Head of caudate nucleus (tissue), 42 donors: ENCODE measurements at regions not wholly inside any gene's neighbourhood (a gene's known extent, or its start where the extent isn't known, plus 50 kb on each side); places are given as distances from the start of the nearest gene placed in this dataset.
"Not testable (repeated sequence)": the region's sequence is repeated elsewhere in the genome, so short reads cannot be mapped to it uniquely, and the experiment has no call there.

Source experiments
- DNase-seq, 42 donors: peaks; one replicate each; pipeline versions ENCODE4 v3.0.0 to v3.0.0-alpha.2; 2020 to 2021; ENCODE audit warnings: mixed read lengths in 7 of 42
- intact Hi-C: fragments of 100-400 bp; cut with DNase I; formaldehyde crosslinking; loops from one replicate; pipeline ENCODE4 v1.15.0; 2022

- intact Hi-C loops: no loop called here
- no peak for DNase-seq
Measured at GRCh38 chr12:86658303-86658702, 402.1 kb upstream of the MGAT4C start.

DNA sequence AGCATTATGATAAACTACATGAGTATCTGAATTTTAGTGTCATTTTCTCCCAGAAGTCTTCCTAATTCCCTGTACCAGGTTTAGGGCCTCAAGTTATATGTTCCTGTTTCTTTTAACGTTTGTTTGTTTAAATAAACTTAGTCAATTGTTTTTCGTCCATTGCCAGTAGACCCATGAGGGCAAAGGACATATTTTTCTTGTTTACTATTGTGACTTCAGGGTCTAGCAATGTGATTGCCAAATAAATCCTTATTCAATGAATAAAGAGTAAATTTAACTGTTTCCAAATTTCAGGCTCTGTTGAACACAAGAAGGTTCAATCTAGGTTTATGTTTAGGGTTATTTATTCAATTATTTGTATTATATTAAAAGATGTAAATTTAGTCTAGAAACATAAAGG is 391.6 kb upstream of the MGAT4C start:
- intact Hi-C loops: no loop called here
- no peak for DNase-seq

DNA sequence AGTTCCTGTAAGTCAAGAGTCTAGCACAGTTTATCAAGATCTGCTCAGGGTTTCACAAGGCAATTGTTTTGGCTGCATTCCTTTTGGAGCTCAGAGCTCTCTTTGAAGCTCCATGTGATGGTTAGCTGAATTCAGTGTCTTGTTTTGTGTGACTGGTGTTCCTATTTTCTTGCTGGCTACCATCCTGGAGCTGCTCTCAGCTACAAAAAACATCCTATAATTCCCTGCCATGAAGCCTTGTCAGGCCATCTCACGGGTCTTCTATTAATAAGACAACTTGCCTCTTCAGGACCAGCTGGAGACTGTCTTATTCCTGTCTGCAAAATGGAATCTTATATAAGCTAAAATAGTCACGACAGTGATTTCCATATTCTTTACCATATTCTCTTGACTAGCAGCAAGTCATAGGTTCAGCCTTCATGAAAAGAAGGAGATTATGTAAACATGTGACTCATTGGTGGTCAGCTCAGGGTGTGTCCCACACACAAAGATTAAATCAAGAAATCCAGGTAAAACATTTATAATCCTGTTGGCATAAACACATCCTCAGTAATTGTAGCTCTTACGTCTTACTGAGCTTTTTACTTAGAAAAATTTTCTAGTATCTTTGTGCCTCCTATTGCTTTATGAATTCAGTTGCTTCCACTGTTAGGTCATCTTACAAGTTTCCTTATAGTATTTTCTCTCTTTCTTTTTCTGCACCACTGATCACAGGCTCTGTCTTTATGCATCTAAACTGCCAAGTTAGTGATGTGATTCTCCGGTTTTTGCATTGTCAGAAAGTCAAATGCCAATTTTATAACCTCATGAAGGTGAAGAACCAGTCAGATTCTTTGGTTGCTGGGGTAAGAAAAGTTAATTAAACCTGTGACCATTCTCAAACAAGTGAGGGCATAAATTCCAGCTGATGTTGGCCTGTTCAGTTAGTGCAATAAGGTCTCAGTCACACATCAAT is 378.5 kb upstream of the MGAT4C start:
- intact Hi-C loops: no loop called here
- DNase-seq: no peak

DNA sequence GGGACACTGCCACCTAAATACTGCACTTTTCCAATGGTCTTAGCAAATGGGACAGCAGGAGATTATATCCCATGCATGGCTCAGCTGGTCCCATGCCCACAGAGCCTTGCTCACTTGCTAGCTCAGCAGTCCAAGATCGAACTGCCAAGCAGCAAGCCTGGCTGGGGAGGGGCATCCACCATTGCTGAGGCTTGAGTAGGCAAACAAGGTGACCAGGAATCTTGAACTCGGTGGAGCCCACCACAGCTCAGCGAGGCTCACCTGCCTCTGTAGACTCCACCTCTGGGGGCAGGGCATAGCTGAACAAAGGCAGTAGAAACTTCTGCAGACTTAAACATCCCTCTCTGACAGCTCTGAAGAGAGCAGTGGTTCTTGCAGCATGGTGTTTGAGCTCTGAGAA is 370.8 kb upstream of the MGAT4C start:
- intact Hi-C loops: no loop called here
- DNase-seq: no peak

GRCh38 chr12:86623267-86623666 is 367.1 kb upstream of the MGAT4C start:
- intact Hi-C loops: no loop called here
- no peak for DNase-seq

GRCh38 chr12:86621957-86622356 is 365.8 kb upstream of the MGAT4C start:
- intact Hi-C loops: no loop called here
- DNase-seq: no peak

DNA sequence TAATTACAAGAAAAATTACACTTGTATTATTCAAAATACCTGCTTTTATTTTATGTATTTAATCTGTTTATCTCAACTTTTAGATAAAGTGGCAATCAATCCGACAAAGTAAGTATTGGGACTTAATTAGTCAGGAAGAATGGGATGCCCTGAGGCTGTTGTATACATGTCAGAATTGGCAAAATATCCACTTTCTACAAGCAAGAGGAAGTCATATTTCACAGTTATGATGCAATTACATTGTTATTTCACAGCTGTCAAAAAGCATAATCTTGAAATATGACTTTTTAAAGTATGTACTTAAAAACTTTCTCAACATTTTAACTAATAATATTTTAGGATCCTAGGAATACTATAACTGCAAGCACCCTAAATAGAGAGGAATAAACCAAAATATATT is 357.1 kb upstream of the MGAT4C start:
- intact Hi-C loops: no loop called here
- DNase-seq: no peak

DNA sequence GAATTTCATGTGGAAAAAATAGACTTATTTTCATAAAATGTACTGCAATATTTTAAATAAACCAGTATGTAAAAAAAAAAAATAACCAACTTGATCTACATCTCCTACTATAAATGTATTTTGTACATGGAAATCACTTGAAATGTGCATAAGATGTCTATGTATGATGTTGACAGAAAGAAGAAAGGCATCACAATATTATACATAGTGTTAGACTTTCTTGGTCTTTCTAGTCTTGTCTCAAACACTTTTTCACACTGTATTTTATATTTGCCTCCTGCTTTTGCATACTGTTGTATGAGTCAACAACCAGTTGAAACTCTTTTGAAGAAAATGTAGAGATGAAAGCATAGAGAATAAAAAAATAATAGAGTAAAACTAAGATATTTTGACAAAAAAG is 352.4 kb upstream of the MGAT4C start:
- intact Hi-C loops: no loop called here
- DNase-seq: no peak

DNA sequence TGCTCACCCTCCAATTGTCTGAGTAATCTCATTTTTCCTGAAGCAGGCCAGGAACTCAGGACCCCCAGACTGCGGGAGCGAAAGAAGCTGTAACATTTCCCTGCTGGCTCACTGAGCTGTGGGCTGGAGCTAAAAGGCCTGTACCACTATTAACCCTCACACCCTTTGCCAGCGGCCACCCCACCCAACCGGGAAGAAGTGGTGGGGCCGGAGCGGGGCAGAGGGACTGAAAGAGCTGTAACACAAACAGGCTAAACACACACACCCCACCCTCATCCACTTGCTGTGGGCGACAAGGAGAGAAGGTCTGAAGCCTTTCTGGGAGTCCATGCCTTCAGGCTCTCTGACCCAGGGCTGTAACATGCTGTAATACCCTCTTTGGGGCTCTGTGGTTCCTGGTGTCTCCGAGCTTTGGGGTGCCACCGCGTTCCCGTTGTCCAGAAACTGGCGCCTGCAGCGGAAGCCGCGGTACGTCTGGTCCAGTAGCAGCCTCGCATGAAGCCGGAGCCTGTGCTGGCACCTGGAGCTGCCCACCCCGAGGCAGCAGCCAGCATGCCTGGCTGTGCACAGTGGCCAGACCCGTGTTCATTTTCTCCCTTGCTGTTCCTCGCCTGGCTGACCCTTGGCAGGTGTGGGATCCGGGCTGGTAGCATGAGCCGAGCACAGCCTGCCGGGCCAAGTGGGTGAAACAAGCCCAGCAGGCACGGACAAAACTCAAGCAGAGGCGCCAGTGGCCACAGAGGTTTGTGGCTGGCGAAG is 345.5 kb upstream of the MGAT4C start:
- DNase-seq: no peak
- intact Hi-C loops: no loop called here

GRCh38 chr12:86600664-86601231 is 344.6 kb upstream of the MGAT4C start:
- intact Hi-C loops: no loop called here
- DNase-seq: peak in 1 of 42 donors; percentile 28

- intact Hi-C loops: no loop called here
- DNase-seq: no peak
Measured at GRCh38 chr12:86597431-86597830, 341.2 kb upstream of the MGAT4C start.

DNA sequence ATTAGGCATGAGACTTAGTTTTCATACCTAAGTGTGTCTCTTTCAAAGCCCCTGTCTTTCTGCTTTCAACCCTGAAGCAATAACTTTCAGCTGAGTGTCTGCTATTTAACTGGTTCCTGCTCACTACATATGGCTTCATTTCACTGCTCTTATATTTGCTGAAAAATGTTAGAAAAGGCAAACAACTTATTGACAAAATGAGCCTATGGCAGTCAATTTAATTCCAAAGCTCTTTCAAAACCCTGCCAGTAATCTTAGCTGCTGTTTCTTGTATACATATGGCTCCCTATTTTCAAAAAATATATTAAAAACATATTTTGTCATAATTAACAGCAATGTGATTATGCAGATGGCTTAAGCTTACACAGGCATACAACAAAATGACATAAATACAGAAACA is 334.1 kb upstream of the MGAT4C start:
- intact Hi-C loops: no loop called here
- DNase-seq: no peak

DNA sequence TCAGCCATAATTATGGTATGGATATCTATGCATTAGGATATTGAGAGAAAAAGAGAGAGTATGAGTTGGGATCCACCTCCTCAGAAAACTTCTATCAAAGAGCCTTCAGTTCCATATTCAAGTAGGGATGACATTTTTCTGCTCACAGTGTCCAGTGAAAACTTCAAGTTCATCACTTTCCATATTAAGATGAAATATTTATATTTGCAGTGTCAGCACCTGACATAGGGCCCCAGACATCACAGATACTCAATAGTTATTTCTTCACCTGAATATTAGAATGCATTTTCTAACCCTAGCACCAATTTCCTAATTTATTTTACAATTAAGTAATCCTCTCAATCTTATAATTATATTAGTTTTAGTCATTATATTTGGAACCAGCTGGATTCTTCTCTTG is 318.0 kb upstream of the MGAT4C start:
- no peak for DNase-seq
- intact Hi-C loops: no loop called here

DNA sequence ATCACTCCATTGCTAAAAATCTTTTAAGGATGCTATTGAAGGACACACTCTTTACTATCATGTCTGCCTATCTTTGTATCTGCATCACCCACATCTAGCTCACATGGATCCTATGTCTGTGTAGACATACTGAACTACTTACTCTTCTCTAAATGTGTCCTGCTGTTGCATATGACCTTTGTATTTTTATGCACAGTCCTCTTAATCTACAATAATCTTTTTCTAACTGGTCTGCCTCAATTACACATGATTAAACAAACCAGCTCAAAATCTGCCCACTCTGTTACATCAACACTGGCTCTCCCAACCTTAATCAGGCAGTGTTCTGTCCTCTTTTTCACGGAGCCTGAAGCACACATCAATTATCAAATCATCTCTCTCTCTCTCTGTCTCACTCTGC is 316.3 kb upstream of the MGAT4C start:
- intact Hi-C loops: no loop called here
- no peak for DNase-seq

- no peak for DNase-seq
- intact Hi-C loops: no loop called here
Measured at GRCh38 chr12:86565038-86565437, 308.8 kb upstream of the MGAT4C start.

DNA sequence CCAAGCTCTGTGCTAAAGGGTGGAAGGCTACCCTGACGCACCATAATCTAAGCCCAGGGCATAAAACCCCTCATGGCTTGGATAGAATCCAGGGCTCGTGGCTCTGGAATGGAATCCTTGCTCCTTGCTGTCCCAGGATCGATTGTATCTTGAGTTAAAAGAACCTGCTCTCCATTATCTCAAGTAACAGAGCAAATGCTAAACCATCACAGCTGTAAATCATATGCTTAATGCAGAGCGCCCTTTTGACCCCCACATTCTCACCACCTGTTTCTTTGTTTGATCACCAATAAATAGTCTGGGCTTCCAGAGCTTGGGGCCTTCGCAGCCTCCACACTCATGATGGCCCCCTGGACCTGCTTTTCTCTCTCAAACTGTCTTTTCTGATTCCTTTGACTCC is 299.3 kb upstream of the MGAT4C start:
- DNase-seq, intact Hi-C loops: not testable (repeated sequence)

- DNase-seq: no peak
- intact Hi-C loops: no loop called here
Measured at GRCh38 chr12:86551146-86551571, 295.0 kb upstream of the MGAT4C start.

- intact Hi-C loops: no loop called here
- no peak for DNase-seq
Measured at GRCh38 chr12:86550218-86551145, 294.3 kb upstream of the MGAT4C start.

GRCh38 chr12:86543716-86544115 is 287.5 kb upstream of the MGAT4C start:
- no peak for DNase-seq
- intact Hi-C loops: no loop called here
